Neural crest cell (in vitro differentiated cells): ENCODE measurements at regions not wholly inside any gene's neighbourhood (a gene's known extent, or its start where the extent isn't known, plus 50 kb on each side); places are given as distances from the start of the nearest gene placed in this dataset.

Experiments
- DNase-seq: peaks from one replicate; pipeline ENCODE4 v3.0.0; 2021; ENCODE audit warnings: low read depth, mixed read lengths, low spot score
- H3K27ac Mint-ChIP-seq: one replicate; pipeline ENCODE4 v1.8.0; 2021; ENCODE audit warnings: mild to moderate bottlenecking, mixed read lengths; ENCODE audit not compliant: unreplicated experiment
- H3K27me3 Mint-ChIP-seq: 2 replicates; pipeline ENCODE4 v1.8.0; 2021; ENCODE audit warnings: low read depth, mild to moderate bottlenecking, mixed read lengths
- H3K36me3 Mint-ChIP-seq: 2 replicates; pipeline ENCODE4 v1.8.0; 2021; ENCODE audit warnings: low read depth, mild to moderate bottlenecking, mixed read lengths
- H3K4me1 Mint-ChIP-seq: 2 replicates; pipeline ENCODE4 v1.8.0; 2021; ENCODE audit warnings: mixed read lengths
- H3K4me3 Mint-ChIP-seq: one replicate; pipeline ENCODE4 v1.8.0; 2021; ENCODE audit warnings: mild to moderate bottlenecking, mixed read lengths
- H3K9me3 Mint-ChIP-seq: 2 replicates; pipeline ENCODE4 v1.8.0; 2021; ENCODE audit warnings: mixed read lengths
- TF ChIP-seq, protein P1 (sequence below): fragments of 200-600 bp; sonication (generic); conservative IDR thresholded peaks from 2 replicates; pipeline ENCODE4 v1.5.0; 2021; ENCODE audit warnings: antibody characterized with exemption, mild to moderate bottlenecking

- Mint-ChIP-seq H3K27me3 (no peaks in the 10 kb centered on the region), H3K36me3 (peaks cover 3% of the 10 kb centered on the region), H3K4me3 (no peak overlapping the region), H3K4me1 (no peaks in the 10 kb centered on the region), H3K27ac (no peak overlapping the region), H3K9me3 (no peaks in the 10 kb centered on the region)
- TF ChIP-seq, protein P1, sequence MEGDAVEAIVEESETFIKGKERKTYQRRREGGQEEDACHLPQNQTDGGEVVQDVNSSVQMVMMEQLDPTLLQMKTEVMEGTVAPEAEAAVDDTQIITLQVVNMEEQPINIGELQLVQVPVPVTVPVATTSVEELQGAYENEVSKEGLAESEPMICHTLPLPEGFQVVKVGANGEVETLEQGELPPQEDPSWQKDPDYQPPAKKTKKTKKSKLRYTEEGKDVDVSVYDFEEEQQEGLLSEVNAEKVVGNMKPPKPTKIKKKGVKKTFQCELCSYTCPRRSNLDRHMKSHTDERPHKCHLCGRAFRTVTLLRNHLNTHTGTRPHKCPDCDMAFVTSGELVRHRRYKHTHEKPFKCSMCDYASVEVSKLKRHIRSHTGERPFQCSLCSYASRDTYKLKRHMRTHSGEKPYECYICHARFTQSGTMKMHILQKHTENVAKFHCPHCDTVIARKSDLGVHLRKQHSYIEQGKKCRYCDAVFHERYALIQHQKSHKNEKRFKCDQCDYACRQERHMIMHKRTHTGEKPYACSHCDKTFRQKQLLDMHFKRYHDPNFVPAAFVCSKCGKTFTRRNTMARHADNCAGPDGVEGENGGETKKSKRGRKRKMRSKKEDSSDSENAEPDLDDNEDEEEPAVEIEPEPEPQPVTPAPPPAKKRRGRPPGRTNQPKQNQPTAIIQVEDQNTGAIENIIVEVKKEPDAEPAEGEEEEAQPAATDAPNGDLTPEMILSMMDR = no peak
- DNase-seq = no peak
These were observed 141.4 kb downstream of the CENPW start for GRCh38 chr6:126481319-126481718.

DNA sequence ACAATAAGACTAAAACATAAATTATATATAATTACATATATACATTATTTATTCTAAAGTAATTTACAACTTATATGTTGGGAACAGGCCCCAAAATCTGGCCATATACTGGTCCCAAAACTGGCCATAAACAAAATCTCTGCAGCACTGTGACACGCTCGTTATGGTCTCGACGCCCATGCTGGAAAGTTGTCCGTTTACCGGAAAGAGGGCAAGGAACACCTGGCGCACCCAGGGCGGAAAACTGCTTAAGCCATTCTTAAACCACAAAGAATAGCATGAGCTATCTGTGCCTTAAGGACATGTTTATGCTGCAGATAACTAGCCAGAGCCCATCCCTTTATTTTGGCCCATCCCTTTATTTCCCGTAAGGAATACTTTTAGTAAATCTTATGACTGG lies 164.9 kb downstream of the CENPW start:
- H3K27ac Mint-ChIP-seq = no peak overlapping the region
- TF ChIP-seq, protein P1 = no peak
- no peak for DNase-seq
- no peaks in the 10 kb centered on the region for H3K4me1 Mint-ChIP-seq
- H3K36me3 Mint-ChIP-seq = peaks cover 3% of the 10 kb centered on the region
- H3K9me3 Mint-ChIP-seq = peaks cover 16% of the 10 kb centered on the region
- no peaks in the 10 kb centered on the region for H3K27me3 Mint-ChIP-seq
- H3K4me3 Mint-ChIP-seq = no peak overlapping the region

- no peak overlapping the region for H3K27ac Mint-ChIP-seq
- H3K4me1 Mint-ChIP-seq = no peaks in the 10 kb centered on the region
- TF ChIP-seq, protein P1 = no peak
- no peaks in the 10 kb centered on the region for H3K36me3 Mint-ChIP-seq
- DNase-seq = no peak
- H3K9me3 Mint-ChIP-seq = peaks cover 14% of the 10 kb centered on the region
- no peaks in the 10 kb centered on the region for H3K27me3 Mint-ChIP-seq
- H3K4me3 Mint-ChIP-seq = no peak overlapping the region
These were observed 173.3 kb downstream of the CENPW start for GRCh38 chr6:126513198-126513597.

GRCh38 chr6:126516411-126516810 lies 176.5 kb downstream of the CENPW start:
- Mint-ChIP-seq H3K27ac (no peak overlapping the region), H3K9me3 (peaks cover 9% of the 10 kb centered on the region), H3K4me3 (no peak overlapping the region), H3K4me1 (no peaks in the 10 kb centered on the region), H3K27me3 (no peaks in the 10 kb centered on the region), H3K36me3 (peaks cover 3% of the 10 kb centered on the region)
- no peak for DNase-seq
- TF ChIP-seq, protein P1 = no peak

DNA sequence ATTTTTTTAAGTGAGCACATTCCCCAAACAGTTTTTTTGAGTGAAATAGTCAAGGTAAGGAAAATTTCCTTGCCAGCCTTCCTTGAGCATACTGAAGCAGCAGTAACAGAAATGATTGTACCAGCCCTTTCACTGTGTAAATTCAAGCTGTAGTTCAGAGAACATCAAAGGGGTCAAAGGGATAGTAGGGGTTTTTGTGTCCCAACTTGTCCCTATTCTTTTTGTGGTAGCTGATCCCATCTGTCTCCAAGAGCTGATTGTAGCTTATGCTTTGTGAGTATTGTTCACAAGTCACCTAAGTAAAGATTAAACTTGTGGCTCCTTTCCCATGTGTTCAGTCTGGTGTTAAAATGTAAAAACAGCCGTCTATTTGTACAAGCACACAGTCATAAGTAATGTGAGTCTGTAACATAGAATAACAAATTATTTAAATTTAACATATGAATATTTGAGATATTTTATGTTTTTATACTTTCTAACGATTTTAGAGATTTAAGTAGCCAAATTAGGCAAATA lies 185.0 kb downstream of the CENPW start:
- Mint-ChIP-seq H3K9me3 (no peaks in the 10 kb centered on the region), H3K4me1 (peaks cover 27% of the 10 kb centered on the region), H3K4me3 (no peak overlapping the region), H3K27ac (no peak overlapping the region), H3K27me3 (no peaks in the 10 kb centered on the region), H3K36me3 (no peaks in the 10 kb centered on the region)
- DNase-seq = no peak
- TF ChIP-seq, protein P1 = no peak

DNA sequence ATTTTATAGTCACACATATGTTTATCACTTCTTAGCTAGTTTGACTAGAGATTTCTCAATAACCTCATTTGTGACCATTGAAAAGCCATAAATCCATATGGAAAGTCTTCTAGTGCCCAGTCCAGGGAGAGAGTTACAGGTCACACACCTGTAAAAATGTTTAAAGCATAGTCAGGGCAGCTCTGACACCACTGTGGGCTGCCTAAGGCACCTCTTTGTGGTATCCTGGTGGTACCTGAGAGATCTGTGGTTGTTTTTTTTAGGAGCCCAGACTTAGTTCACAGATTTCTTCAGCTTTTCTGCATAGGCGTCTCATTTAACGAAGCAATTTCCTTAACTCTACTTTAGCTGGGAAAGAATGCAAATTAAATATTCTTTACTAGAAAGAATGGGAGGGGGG lies 186.6 kb downstream of the CENPW start:
- peaks cover 32% of the 10 kb centered on the region for H3K4me1 Mint-ChIP-seq
- H3K36me3 Mint-ChIP-seq = no peaks in the 10 kb centered on the region
- H3K4me3 Mint-ChIP-seq = no peak overlapping the region
- TF ChIP-seq, protein P1 = no peak
- H3K9me3 Mint-ChIP-seq = no peaks in the 10 kb centered on the region
- DNase-seq = no peak
- H3K27me3 Mint-ChIP-seq = no peaks in the 10 kb centered on the region
- peak overlapping the region; percentile 10 for H3K27ac Mint-ChIP-seq
